A549 (cell line): ENCODE measurements at regions not wholly inside any gene's neighbourhood (a gene's known extent, or its start where the extent isn't known, plus 50 kb on each side); places are given as distances from the start of the nearest gene placed in this dataset.

Source experiments
- CBX2 ChIP-seq: fragments of 200-600 bp; sonication (generic); IDR thresholded peaks from 2 replicates; pipeline ENCODE4 v1.6.1; 2016; ENCODE audit warnings: low read depth, mild to moderate bottlenecking, borderline replicate concordance
- CBX8 ChIP-seq: fragments of 200-600 bp; sonication (generic); IDR thresholded peaks from 2 replicates; pipeline ENCODE4 v1.6.1; 2016
- CEBPB ChIP-seq, 2 experiments: fragments of >200 bp in 1 of 2; sonication (Bioruptor Twin) in 1 of 2; formaldehyde crosslinking in 1 of 2; IDR thresholded peaks; 2 replicates each; pipeline ENCODE4 v1.6.1; 2012 to 2016
- CTCF ChIP-seq: fragments of >200 bp; sonication (Bioruptor Twin); formaldehyde crosslinking; IDR thresholded peaks from 3 replicates; pipeline ENCODE4 v1.5.1; 2016
- EP300 ChIP-seq, 2 experiments: fragments of >200 bp; sonication (Bioruptor Twin); formaldehyde crosslinking; IDR thresholded peaks; 2 replicates in 1 of 2; 3 replicates in 1 of 2; pipeline ENCODE4 v1.6.1; 2016 to 2017
- HMGXB4 ChIP-seq: fragments of 250-450 bp; sonication (Bioruptor Pico); IDR thresholded peaks from 2 replicates; pipeline ENCODE4 v1.5.0; 2021; ENCODE audit warnings: mild to moderate bottlenecking, moderate library complexity, borderline replicate concordance
- JUN ChIP-seq, 2 experiments: fragments of >200 bp; sonication (Bioruptor Twin); formaldehyde crosslinking; IDR thresholded peaks; 2 replicates in 1 of 2; 3 replicates in 1 of 2; pipeline ENCODE4 v1.6.1; 2016 to 2017
- JUNB ChIP-seq: fragments of >200 bp; sonication (Bioruptor Twin); formaldehyde crosslinking; IDR thresholded peaks from 2 replicates; pipeline ENCODE4 v1.6.1; 2016
- KDM1A ChIP-seq: fragments of 200-600 bp; sonication (generic); IDR thresholded peaks from 2 replicates; pipeline ENCODE4 v1.6.1; 2016; ENCODE audit warnings: low read depth, mild to moderate bottlenecking
- POLR2A ChIP-seq: IDR thresholded peaks from 2 replicates; pipeline ENCODE4 v1.6.1; 2012; ENCODE audit warnings: mild to moderate bottlenecking, low read length
- REST ChIP-seq: fragments of 200-600 bp; sonication (generic); IDR thresholded peaks from 2 replicates; pipeline ENCODE4 v1.6.1; 2016; ENCODE audit warnings: antibody characterized with exemption, mild to moderate bottlenecking, moderate library complexity

- no peak for TF ChIP-seq POLR2A
- no peak for TF ChIP-seq CTCF
- no peak for TF ChIP-seq REST
- no peak for TF ChIP-seq EP300 (IDR thresholded peaks at IDR 0.05)
- no peak for TF ChIP-seq JUN (IDR thresholded peaks at IDR 0.05)
- no peak for TF ChIP-seq HMGXB4 (CRISPR knock-in tag)
- no peak for TF ChIP-seq CBX2
- no peak for TF ChIP-seq CEBPB (IDR thresholded peaks at IDR 0.05)
- no peak for TF ChIP-seq JUNB
- no peak for TF ChIP-seq KDM1A
- no peak for TF ChIP-seq CBX8
Observed at GRCh38 chrX:139023531-139023930, 312.0 kb upstream of the FGF13 start.
